ENCODE measurements at regions not wholly inside any gene's neighbourhood (a gene's known extent, or its start where the extent isn't known, plus 50 kb on each side); places are given as distances from the start of the nearest gene placed in this dataset.

- WGBS (ENCODE audit: insufficient coverage, low coverage, low lambda C conversion rate, missing lambda C conversion rate), result 33% methylated on average over 1 of the region's 1 CpG
- no peak for ATAC-seq
These were observed 272.8 kb upstream of the MKI67 start for GRCh38 chr10:128398999-128399398.

GRCh38 chr10:128400564-128400963 is 274.3 kb upstream of the MKI67 start:
- ATAC-seq (no peak), DNase-seq (no peak)
- Histone ChIP-seq H3K27me3 (no peaks in the 10 kb centered on the region), H3K4me1 (no peaks in the 10 kb centered on the region), H3K27ac (no peak overlapping the region), H3K36me3 (no peaks in the 10 kb centered on the region), H3K9me3 (no peaks in the 10 kb centered on the region), H3K4me3 (no peak overlapping the region)
- TF ChIP-seq, protein P1, sequence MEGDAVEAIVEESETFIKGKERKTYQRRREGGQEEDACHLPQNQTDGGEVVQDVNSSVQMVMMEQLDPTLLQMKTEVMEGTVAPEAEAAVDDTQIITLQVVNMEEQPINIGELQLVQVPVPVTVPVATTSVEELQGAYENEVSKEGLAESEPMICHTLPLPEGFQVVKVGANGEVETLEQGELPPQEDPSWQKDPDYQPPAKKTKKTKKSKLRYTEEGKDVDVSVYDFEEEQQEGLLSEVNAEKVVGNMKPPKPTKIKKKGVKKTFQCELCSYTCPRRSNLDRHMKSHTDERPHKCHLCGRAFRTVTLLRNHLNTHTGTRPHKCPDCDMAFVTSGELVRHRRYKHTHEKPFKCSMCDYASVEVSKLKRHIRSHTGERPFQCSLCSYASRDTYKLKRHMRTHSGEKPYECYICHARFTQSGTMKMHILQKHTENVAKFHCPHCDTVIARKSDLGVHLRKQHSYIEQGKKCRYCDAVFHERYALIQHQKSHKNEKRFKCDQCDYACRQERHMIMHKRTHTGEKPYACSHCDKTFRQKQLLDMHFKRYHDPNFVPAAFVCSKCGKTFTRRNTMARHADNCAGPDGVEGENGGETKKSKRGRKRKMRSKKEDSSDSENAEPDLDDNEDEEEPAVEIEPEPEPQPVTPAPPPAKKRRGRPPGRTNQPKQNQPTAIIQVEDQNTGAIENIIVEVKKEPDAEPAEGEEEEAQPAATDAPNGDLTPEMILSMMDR (IDR thresholded peaks at IDR 0.05), result no peak
- no peak for TF ChIP-seq POLR2A (IDR thresholded peaks at IDR 0.05)
- intact Hi-C loops (cut with DNase I), result no loop called here
- 54% methylated on average over 8 of the region's 8 CpGs for WGBS (ENCODE audit: insufficient coverage, low coverage, low lambda C conversion rate, missing lambda C conversion rate)

More at GRCh38 chr10:128398999-128399398, 272.8 kb upstream of the MKI67 start:
- no peaks in the 10 kb centered on the region for H3K9me3 ChIP-seq
- H3K27me3 ChIP-seq, result no peaks in the 10 kb centered on the region
- H3K4me1 ChIP-seq, result no peaks in the 10 kb centered on the region
- H3K4me3 ChIP-seq, result no peak overlapping the region
- intact Hi-C loops (cut with DNase I), result no loop called here
- H3K36me3 ChIP-seq, result no peaks in the 10 kb centered on the region
- H3K27ac ChIP-seq, result no peak overlapping the region
- no peak for DNase-seq
- TF ChIP-seq POLR2A (IDR thresholded peaks at IDR 0.05), result no peak
- TF ChIP-seq, protein P1 (IDR thresholded peaks at IDR 0.05), result no peak

DNA sequence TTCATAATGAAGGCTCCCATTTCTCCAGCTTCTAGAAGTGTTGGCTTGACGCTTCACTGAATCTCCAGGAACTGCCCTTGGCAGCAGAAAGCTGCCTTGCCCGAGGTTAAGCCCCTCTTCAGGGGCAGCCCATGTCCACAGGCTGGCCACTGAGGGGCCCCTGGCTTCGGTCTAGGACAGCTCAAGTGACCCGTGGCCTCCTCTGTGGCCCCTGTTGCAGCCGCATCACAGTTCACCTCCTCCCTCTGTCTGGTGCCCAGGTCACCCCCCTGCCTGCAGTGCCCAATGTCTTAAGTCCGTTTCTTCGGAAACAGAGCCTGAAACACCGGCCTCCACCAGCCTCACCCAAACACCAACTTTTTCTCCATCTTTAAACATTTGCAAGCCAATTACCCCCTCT is 279.2 kb upstream of the MKI67 start:
- no peak overlapping the region for H3K4me3 ChIP-seq
- intact Hi-C loops (cut with DNase I), result no loop called here
- H3K27me3 ChIP-seq, result no peaks in the 10 kb centered on the region
- TF ChIP-seq, protein P1 (IDR thresholded peaks at IDR 0.05), result no peak
- no peak for TF ChIP-seq POLR2A (IDR thresholded peaks at IDR 0.05)
- no peak overlapping the region for H3K27ac ChIP-seq
- DNase-seq (no peak), ATAC-seq (no peak)
- peaks cover 0 to 3% (median 0%) of the 10 kb centered on the region in 4 donors for H3K9me3 ChIP-seq
- WGBS (ENCODE audit: insufficient coverage, low coverage, low lambda C conversion rate, missing lambda C conversion rate), result 64% methylated on average over 5 of the region's 8 CpGs
- no peaks in the 10 kb centered on the region for H3K4me1 ChIP-seq
- H3K36me3 ChIP-seq, result no peaks in the 10 kb centered on the region

- peaks cover 0 to 3% (median 0%) of the 10 kb centered on the region in 4 donors for H3K9me3 ChIP-seq
- no peak for DNase-seq
- no peaks in the 10 kb centered on the region for H3K36me3 ChIP-seq
- intact Hi-C loops (cut with DNase I), result no loop called here
- H3K4me3 ChIP-seq, result no peak overlapping the region
- ATAC-seq, result no peak
- TF ChIP-seq, protein P1 (IDR thresholded peaks at IDR 0.05), result no peak
- TF ChIP-seq POLR2A (IDR thresholded peaks at IDR 0.05), result no peak
- no peak overlapping the region for H3K27ac ChIP-seq
- WGBS (ENCODE audit: insufficient coverage, low coverage, low lambda C conversion rate, missing lambda C conversion rate), result 43% methylated on average over 1 of the region's 1 CpG
- no peaks in the 10 kb centered on the region for H3K27me3 ChIP-seq
- no peaks in the 10 kb centered on the region for H3K4me1 ChIP-seq
These were observed 285.4 kb upstream of the MKI67 start for GRCh38 chr10:128411643-128412042.

DNA sequence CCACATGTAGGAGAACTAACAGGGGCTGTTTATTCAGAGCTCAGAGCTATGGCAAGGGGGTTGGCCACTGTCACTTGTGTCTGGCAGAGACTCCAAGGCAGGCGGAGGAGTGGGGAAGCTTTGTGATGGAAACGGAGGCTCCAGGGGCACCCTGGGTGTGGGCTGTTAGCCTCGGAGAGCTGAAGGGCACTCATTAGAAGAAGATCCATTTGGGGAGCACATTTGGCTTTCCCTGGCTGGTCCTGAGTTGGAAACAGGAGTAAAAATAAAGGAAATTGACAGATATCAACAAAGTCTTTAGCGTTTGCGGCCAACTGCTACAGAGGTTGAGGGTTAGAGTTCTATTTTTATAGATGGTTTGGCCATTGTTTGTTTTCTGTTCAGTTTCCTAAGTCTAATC is 288.3 kb upstream of the MKI67 start:
- Histone ChIP-seq H3K27me3 (no peaks in the 10 kb centered on the region), H3K36me3 (no peaks in the 10 kb centered on the region), H3K4me1 (no peaks in the 10 kb centered on the region), H3K4me3 (no peak overlapping the region), H3K27ac (no peak overlapping the region), H3K9me3 (peaks cover 0 to 3% (median 0%) of the 10 kb centered on the region in 4 donors)
- TF ChIP-seq, protein P1 (IDR thresholded peaks at IDR 0.05), result no peak
- no peak for TF ChIP-seq POLR2A (IDR thresholded peaks at IDR 0.05)
- DNase-seq, result no peak
- 58% methylated on average over 3 of the region's 5 CpGs for WGBS (ENCODE audit: insufficient coverage, low coverage, low lambda C conversion rate, missing lambda C conversion rate)
- no peak for ATAC-seq
- intact Hi-C loops (cut with DNase I), result no loop called here
